PC-3 (cell line): ENCODE measurements at regions not wholly inside any gene's neighbourhood (a gene's known extent, or its start where the extent isn't known, plus 50 kb on each side); places are given as distances from the start of the nearest gene placed in this dataset.

Source experiments
- ATAC-seq: fragments of 200-7000 bp; cut with Tn5 transposase; 2 replicates; pipeline ENCODE4 v1.9.1; 2020; ENCODE audit warnings: mild to moderate bottlenecking, moderate library complexity
- BruUV-seq: library from RNA; stranded (reverse); fragments of 400-500 nt; replicated peaks from 2 replicates; lab custom pipeline; 2021; lab: Mats Ljungman, UMichigan
- CTCF ChIA-PET: fragments of 300-600 bp; sonication (Branson Sonifier 250); formaldehyde crosslinking; loops from one replicate; lab custom pipeline; 2022; ENCODE audit warnings: antibody characterized with exemption; lab: Charles Lee
- POLR2A ChIA-PET: fragments of 300-600 bp; sonication (Branson Sonifier 250); formaldehyde crosslinking; loops from one replicate; lab custom pipeline; 2022; ENCODE audit warnings: antibody characterized with exemption; ENCODE audit not compliant: unreplicated experiment; lab: Charles Lee
- DNase-seq: peaks from one replicate; pipeline ENCODE4 v3.0.0-alpha.2; 2015
- H2AFZ ChIP-seq: fragments of 300-600 bp; sonication (generic); 2 replicates; pipeline ENCODE4 v1.6.0; 2016; ENCODE audit warnings: antibody characterized with exemption, low read length
- H3F3A ChIP-seq: fragments of 300-600 bp; sonication (generic); one replicate; pipeline ENCODE4 v1.6.0; 2017; ENCODE audit warnings: antibody characterized with exemption, low read length, control low read depth, mild to moderate bottlenecking; ENCODE audit not compliant: unreplicated experiment
- H3K27ac ChIP-seq: fragments of 300-600 bp; sonication (generic); 2 replicates; pipeline ENCODE4 v1.5.1; 2016; ENCODE audit warnings: mild to moderate bottlenecking, low read length
- H3K27me3 ChIP-seq: fragments of 300-600 bp; sonication (generic); 2 replicates; pipeline ENCODE4 v1.6.1; 2016; ENCODE audit warnings: low read length, mixed read lengths
- H3K36me3 ChIP-seq: fragments of 300-600 bp; sonication (generic); 2 replicates; pipeline ENCODE4 v1.6.1; 2016; ENCODE audit warnings: low read depth, mixed run types, low read length, mixed read lengths
- H3K4me1 ChIP-seq: fragments of 300-600 bp; sonication (generic); 2 replicates; pipeline ENCODE4 v1.5.1; 2016; ENCODE audit warnings: low read length; ENCODE audit not compliant: insufficient read depth
- H3K4me2 ChIP-seq: fragments of 300-600 bp; sonication (generic); 2 replicates; pipeline ENCODE4 v1.6.0; 2016; ENCODE audit warnings: low read length
- H3K4me3 ChIP-seq: fragments of 300-600 bp; sonication (generic); 2 replicates; pipeline ENCODE4 v1.5.1; 2016; ENCODE audit warnings: mild to moderate bottlenecking, low read length, mixed read lengths
- H3K79me2 ChIP-seq: fragments of 300-600 bp; sonication (generic); 2 replicates; pipeline ENCODE4 v1.6.1; 2017; ENCODE audit warnings: low read length, mixed read lengths
- H3K9ac ChIP-seq: fragments of 300-600 bp; sonication (generic); 2 replicates; pipeline ENCODE4 v1.6.0; 2016; ENCODE audit warnings: mild to moderate bottlenecking, low read length
- H3K9me2 ChIP-seq: fragments of 300-600 bp; sonication (generic); replicated peaks from 2 replicates; pipeline ENCODE4 v1.6.1; 2016; ENCODE audit warnings: mixed run types, low read length, mixed read lengths
- H3K9me3 ChIP-seq: fragments of 300-600 bp; sonication (generic); 2 replicates; pipeline ENCODE4 v1.6.1; 2016; ENCODE audit warnings: low read length, mixed read lengths
- H4K20me1 ChIP-seq: fragments of 300-600 bp; sonication (generic); 2 replicates; pipeline ENCODE4 v1.6.1; 2016; ENCODE audit warnings: low read length, mixed read lengths
- EZH2 ChIP-seq: fragments of 300-600 bp; sonication (generic); IDR thresholded peaks from one replicate; pipeline ENCODE4 v1.6.1; 2017; ENCODE audit warnings: antibody characterized with exemption, mild to moderate bottlenecking, low read length; ENCODE audit not compliant: unreplicated experiment
- EZH2phosphoT487 ChIP-seq: fragments of 300-600 bp; sonication (generic); IDR thresholded peaks from 2 replicates; pipeline ENCODE4 v1.6.1; 2018; ENCODE audit warnings: mild to moderate bottlenecking, antibody characterized with exemption, low read length, borderline replicate concordance
- intact Hi-C: fragments of 100-400 bp; cut with micrococcal nuclease; formaldehyde crosslinking; loops from 2 replicates; pipeline ENCODE4 v1.9.0; 2023
- TF ChIP-seq, protein P1 (sequence below): fragments of 300-600 bp; sonication (generic); conservative IDR thresholded peaks from 2 replicates; pipeline ENCODE4 v1.5.1; 2017; ENCODE audit warnings: antibody characterized with exemption, low read depth, mild to moderate bottlenecking, low read length

DNA sequence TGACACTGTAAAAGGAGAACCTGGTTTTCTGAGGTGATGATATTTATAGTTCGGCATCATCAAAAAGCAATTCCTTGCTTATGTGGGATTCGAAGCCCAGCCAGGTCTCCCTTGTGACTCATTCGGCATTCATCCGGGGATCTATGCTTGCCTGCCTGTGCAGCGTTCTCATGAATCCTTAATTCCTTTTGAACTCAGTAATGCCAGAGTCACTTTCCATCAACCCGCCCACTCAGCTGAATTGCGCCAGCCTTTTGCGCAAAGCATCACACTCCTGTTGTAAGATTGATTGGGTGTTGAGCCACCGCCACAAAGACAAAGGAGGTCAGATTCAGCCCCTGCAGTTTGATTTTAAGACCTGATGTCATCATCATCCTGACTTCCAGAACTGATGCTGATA lies 128.6 kb downstream of the SLC17A6 start:
- intact Hi-C loops: no loop called here
- Histone ChIP-seq H3K9ac (no peak overlapping the region), H3K9me3 (no peaks in the 10 kb centered on the region), H3K79me2 (no peaks in the 10 kb centered on the region), H3K4me2 (no peak overlapping the region), H2AFZ (no peak overlapping the region), H3K27ac (no peak overlapping the region), H3K4me3 (no peak overlapping the region), H4K20me1 (no peaks in the 10 kb centered on the region), H3K27me3 (no peaks in the 10 kb centered on the region), H3K9me2 (no peaks in the 10 kb centered on the region), H3F3A (no peaks in the 10 kb centered on the region), H3K4me1 (no peaks in the 10 kb centered on the region), H3K36me3 (no peaks in the 10 kb centered on the region)
- TF ChIP-seq, protein P1, sequence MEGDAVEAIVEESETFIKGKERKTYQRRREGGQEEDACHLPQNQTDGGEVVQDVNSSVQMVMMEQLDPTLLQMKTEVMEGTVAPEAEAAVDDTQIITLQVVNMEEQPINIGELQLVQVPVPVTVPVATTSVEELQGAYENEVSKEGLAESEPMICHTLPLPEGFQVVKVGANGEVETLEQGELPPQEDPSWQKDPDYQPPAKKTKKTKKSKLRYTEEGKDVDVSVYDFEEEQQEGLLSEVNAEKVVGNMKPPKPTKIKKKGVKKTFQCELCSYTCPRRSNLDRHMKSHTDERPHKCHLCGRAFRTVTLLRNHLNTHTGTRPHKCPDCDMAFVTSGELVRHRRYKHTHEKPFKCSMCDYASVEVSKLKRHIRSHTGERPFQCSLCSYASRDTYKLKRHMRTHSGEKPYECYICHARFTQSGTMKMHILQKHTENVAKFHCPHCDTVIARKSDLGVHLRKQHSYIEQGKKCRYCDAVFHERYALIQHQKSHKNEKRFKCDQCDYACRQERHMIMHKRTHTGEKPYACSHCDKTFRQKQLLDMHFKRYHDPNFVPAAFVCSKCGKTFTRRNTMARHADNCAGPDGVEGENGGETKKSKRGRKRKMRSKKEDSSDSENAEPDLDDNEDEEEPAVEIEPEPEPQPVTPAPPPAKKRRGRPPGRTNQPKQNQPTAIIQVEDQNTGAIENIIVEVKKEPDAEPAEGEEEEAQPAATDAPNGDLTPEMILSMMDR: no peak
- TF ChIP-seq EZH2 (no peak), EZH2phosphoT487 (no peak)
- no TSS peak for BruUV-seq
- DNase-seq (peak; percentile 73), ATAC-seq (no peak; the same call in 1 of the 2 replicates)
- POLR2A ChIA-PET: no interaction called here
- CTCF ChIA-PET: no interaction called here

GRCh38 chr11:22466351-22466750 lies 128.2 kb downstream of the SLC17A6 start:
- Histone ChIP-seq H3K27ac (no peak overlapping the region), H3K9ac (no peak overlapping the region), H3K27me3 (no peaks in the 10 kb centered on the region), H3K9me3 (no peaks in the 10 kb centered on the region), H3K36me3 (no peaks in the 10 kb centered on the region), H3K4me3 (no peak overlapping the region), H3K79me2 (no peaks in the 10 kb centered on the region), H4K20me1 (no peaks in the 10 kb centered on the region), H3K4me2 (no peak overlapping the region), H2AFZ (no peak overlapping the region), H3K9me2 (no peaks in the 10 kb centered on the region), H3F3A (no peaks in the 10 kb centered on the region), H3K4me1 (no peaks in the 10 kb centered on the region)
- CTCF ChIA-PET: no interaction called here
- TF ChIP-seq EZH2 (no peak), EZH2phosphoT487 (no peak)
- TF ChIP-seq, protein P1: no peak
- ATAC-seq (no peak), DNase-seq (no peak)
- POLR2A ChIA-PET: no interaction called here
- intact Hi-C loops: no loop called here
- BruUV-seq: no TSS peak

GRCh38 chr11:22465620-22466019 lies 127.4 kb downstream of the SLC17A6 start:
- H3K4me3 ChIP-seq: no peak overlapping the region
- no peak overlapping the region for H3K9ac ChIP-seq
- no peaks in the 10 kb centered on the region for H3F3A ChIP-seq
- no peaks in the 10 kb centered on the region for H3K27me3 ChIP-seq
- ChIA-PET POLR2A (no interaction called here), CTCF (no interaction called here)
- H3K4me1 ChIP-seq: no peaks in the 10 kb centered on the region
- 0 out of 2 replicates have a peak, but pooled peaks cover 6% of the 10 kb centered on the region for H3K9me3 ChIP-seq
- no peak for DNase-seq
- H3K79me2 ChIP-seq: no peaks in the 10 kb centered on the region
- intact Hi-C loops: no loop called here
- no TSS peak for BruUV-seq
- no peak overlapping the region for H3K27ac ChIP-seq
- H4K20me1 ChIP-seq: no peaks in the 10 kb centered on the region
- TF ChIP-seq, protein P1: no peak
- TF ChIP-seq EZH2: no peak
- TF ChIP-seq EZH2phosphoT487: no peak
- H3K36me3 ChIP-seq: no peaks in the 10 kb centered on the region
- ATAC-seq: no peak
- H3K4me2 ChIP-seq: no peak overlapping the region
- no peaks in the 10 kb centered on the region for H3K9me2 ChIP-seq
- no peak overlapping the region for H2AFZ ChIP-seq
